ENCODE measurements at regions not wholly inside any gene's neighbourhood (a gene's known extent, or its start where the extent isn't known, plus 50 kb on each side); places are given as distances from the start of the nearest gene placed in this dataset.

GRCh38 chr3:19598870-19599269 is 335.1 kb downstream of the EFHB start:
- no peak for TF ChIP-seq GRHL2 (CRISPR knock-in tag; IDR thresholded peaks at IDR 0.05; ENCODE audit: insufficient replicate concordance, severe bottlenecking)
- no peak for TF ChIP-seq TP53 (CRISPR knock-in tag; IDR thresholded peaks at IDR 0.05)
- TF ChIP-seq E2F5 (CRISPR knock-in tag; IDR thresholded peaks at IDR 0.05) = no peak
- no peak for TF ChIP-seq CREM (CRISPR knock-in tag; IDR thresholded peaks at IDR 0.05)
- TF ChIP-seq MXD4 (CRISPR knock-in tag; IDR thresholded peaks at IDR 0.05; ENCODE audit: borderline replicate concordance) = no peak
- TF ChIP-seq CDX4 (CRISPR knock-in tag; IDR thresholded peaks at IDR 0.05; ENCODE audit: borderline replicate concordance) = no peak
- no peak for TF ChIP-seq USF2 (CRISPR knock-in tag; IDR thresholded peaks at IDR 0.05)
- TF ChIP-seq PRDM15 (CRISPR knock-in tag; IDR thresholded peaks at IDR 0.05) = no peak
- TF ChIP-seq ZMAT4 (CRISPR knock-in tag; IDR thresholded peaks at IDR 0.05) = no peak
- no peak for TF ChIP-seq ZNF532 (CRISPR knock-in tag; IDR thresholded peaks at IDR 0.05; ENCODE audit: borderline replicate concordance)
- Mint-ChIP-seq H3K4me1 (no peaks in the 10 kb centered on the region), H3K4me3 (no peak overlapping the region), H3K36me3 (no peaks in the 10 kb centered on the region), H3K9me3 (peaks cover 15% of the 10 kb centered on the region), H3K27ac (no peak overlapping the region), H3K27me3 (ENCODE audit: low read depth) (peaks cover 4% of the 10 kb centered on the region)
- POLR2A ChIA-PET = no interaction called here
- DNase-seq (ENCODE audit: low spot score) = no peak
- CTCF ChIA-PET = no interaction called here
- ATAC-seq = no peak

GRCh38 chr3:19596408-19596807 is 337.6 kb downstream of the EFHB start:
- Mint-ChIP-seq H3K27me3 (ENCODE audit: low read depth) (peaks cover 4% of the 10 kb centered on the region), H3K9me3 (peaks cover 15% of the 10 kb centered on the region), H3K4me1 (no peaks in the 10 kb centered on the region), H3K4me3 (no peak overlapping the region), H3K36me3 (no peaks in the 10 kb centered on the region), H3K27ac (no peak overlapping the region)
- ATAC-seq (no peak), DNase-seq (ENCODE audit: low spot score) (no peak)
- CTCF ChIA-PET = no interaction called here
- POLR2A ChIA-PET = no interaction called here
- TF ChIP-seq ERG (CRISPR knock-in tag; IDR thresholded peaks at IDR 0.05) = no peak
- TF ChIP-seq OVOL2 (CRISPR knock-in tag; IDR thresholded peaks at IDR 0.05; ENCODE audit: borderline replicate concordance) = no peak
- TF ChIP-seq JUN (CRISPR knock-in tag; IDR thresholded peaks at IDR 0.05) = no peak
- TF ChIP-seq GRHL2 (CRISPR knock-in tag; IDR thresholded peaks at IDR 0.05; ENCODE audit: insufficient replicate concordance, severe bottlenecking) = no peak
- TF ChIP-seq ZNF423 (CRISPR knock-in tag; IDR thresholded peaks at IDR 0.05) = no peak
- TF ChIP-seq SMAD3 (CRISPR knock-in tag; IDR thresholded peaks at IDR 0.05; ENCODE audit: borderline replicate concordance) = no peak
- TF ChIP-seq ZNF232 (CRISPR knock-in tag; IDR thresholded peaks at IDR 0.05) = no peak
- no peak for TF ChIP-seq ATF1 (CRISPR knock-in tag; IDR thresholded peaks at IDR 0.05)
- no peak for TF ChIP-seq HMGXB4 (CRISPR knock-in tag; IDR thresholded peaks at IDR 0.05)
- no peak for TF ChIP-seq MLX (CRISPR knock-in tag; IDR thresholded peaks at IDR 0.05)
- TF ChIP-seq HMGA2 (CRISPR knock-in tag; IDR thresholded peaks at IDR 0.05) = no peak

All from WTC11 (cell line).